ENCODE measurements at regions not wholly inside any gene's neighbourhood (a gene's known extent, or its start where the extent isn't known, plus 50 kb on each side); places are given as distances from the start of the nearest gene placed in this dataset.

- no peak overlapping the region for H2AK5ac ChIP-seq (ENCODE audit: low read depth, low read length)
- H4K91ac ChIP-seq (ENCODE audit: insufficient read depth, low read depth, low read length), result no peak overlapping the region
- no peak overlapping the region for H3K56ac ChIP-seq (ENCODE audit: extremely low read depth, insufficient read depth, low read length)
- H4K20me1 ChIP-seq (ENCODE audit: insufficient read depth, low read length), result no peaks in the 10 kb centered on the region
- no peak overlapping the region for H3K27ac ChIP-seq (ENCODE audit: insufficient read depth, low read length)
- H3K9me3 ChIP-seq (ENCODE audit: control insufficient read depth, insufficient read depth, low read length), result no peaks in the 10 kb centered on the region
- ATAC-seq (ENCODE audit: low read depth) (no peak), DNase-seq (no peak)
- no peak overlapping the region for H2AFZ ChIP-seq (replicated peaks; ENCODE audit: low read length, poor library complexity)
- no peak overlapping the region for H3K9ac ChIP-seq (ENCODE audit: low read depth, low read length)
- H2BK15ac ChIP-seq (ENCODE audit: low read depth, low read length), result no peak overlapping the region
- H3K14ac ChIP-seq (replicated peaks; ENCODE audit: low read depth, low read length), result no peak overlapping the region
- no peak overlapping the region for H3K4ac ChIP-seq (ENCODE audit: low read depth, low read length)
- H2BK5ac ChIP-seq (ENCODE audit: low read depth, low read length, poor library complexity, severe bottlenecking), result no peak overlapping the region
- H2AK9ac ChIP-seq (replicated peaks; ENCODE audit: low read depth, low read length, poor library complexity), result no peak overlapping the region
- peaks cover 0 to 8% of the 10 kb centered on the region in 2 experiments; a peak in 2 of 4 replicates for H3K79me1 ChIP-seq (ENCODE audit: low read depth in 1 of 2, low read length in 2 of 2)
- intact Hi-C loops (cut with micrococcal nuclease) (no loop called here), dilution Hi-C loops (cut with HindIII; ENCODE audit: low sequenced_read_pairs, unreplicated experiment) (no loop called here), in situ Hi-C loops (cut with MboI; ENCODE audit: low sequenced_read_pairs) (no loop called here)
- H2BK120ac ChIP-seq (ENCODE audit: low read depth, low read length), result no peak overlapping the region
- no peak overlapping the region for H3K23ac ChIP-seq (ENCODE audit: low read depth, low read length)
- ChIA-PET POLR2A (ENCODE audit: unreplicated experiment) (no interaction called here), CTCF (no interaction called here)
- H3K4me3 ChIP-seq (ENCODE audit: insufficient read depth, low read depth, low read length), result no peak overlapping the region
- no CpG with 5 or more reads among the region's 1 CpG for WGBS, 2 experiments (ENCODE audit: extremely low coverage in 2 of 2, insufficient read length in 1 of 2)
- peaks cover 4% of the 10 kb centered on the region; the same call in 1 of the 2 replicates for H3K4me1 ChIP-seq (ENCODE audit: control insufficient read depth, insufficient read depth, low read length)
- H2BK20ac ChIP-seq (ENCODE audit: low read depth, low read length), result no peak overlapping the region
- BruUV-seq (replicated peaks), result no TSS peak
- no peak overlapping the region for H4K5ac ChIP-seq (ENCODE audit: low read depth, low read length)
- no peak overlapping the region for H4K8ac ChIP-seq (ENCODE audit: low read depth in 2 of 2, low read length in 2 of 2)
- no peaks in the 10 kb centered on the region for H3K36me3 ChIP-seq (ENCODE audit: control insufficient read depth, insufficient read depth, low read length)
- peaks cover 5% of the 10 kb centered on the region; the same call in 1 of the 2 replicates for H3K9me1 ChIP-seq (ENCODE audit: insufficient read depth, low read length)
- no peak overlapping the region for H3K18ac ChIP-seq (ENCODE audit: low read depth, low read length)
- TF ChIP-seq, protein P1, sequence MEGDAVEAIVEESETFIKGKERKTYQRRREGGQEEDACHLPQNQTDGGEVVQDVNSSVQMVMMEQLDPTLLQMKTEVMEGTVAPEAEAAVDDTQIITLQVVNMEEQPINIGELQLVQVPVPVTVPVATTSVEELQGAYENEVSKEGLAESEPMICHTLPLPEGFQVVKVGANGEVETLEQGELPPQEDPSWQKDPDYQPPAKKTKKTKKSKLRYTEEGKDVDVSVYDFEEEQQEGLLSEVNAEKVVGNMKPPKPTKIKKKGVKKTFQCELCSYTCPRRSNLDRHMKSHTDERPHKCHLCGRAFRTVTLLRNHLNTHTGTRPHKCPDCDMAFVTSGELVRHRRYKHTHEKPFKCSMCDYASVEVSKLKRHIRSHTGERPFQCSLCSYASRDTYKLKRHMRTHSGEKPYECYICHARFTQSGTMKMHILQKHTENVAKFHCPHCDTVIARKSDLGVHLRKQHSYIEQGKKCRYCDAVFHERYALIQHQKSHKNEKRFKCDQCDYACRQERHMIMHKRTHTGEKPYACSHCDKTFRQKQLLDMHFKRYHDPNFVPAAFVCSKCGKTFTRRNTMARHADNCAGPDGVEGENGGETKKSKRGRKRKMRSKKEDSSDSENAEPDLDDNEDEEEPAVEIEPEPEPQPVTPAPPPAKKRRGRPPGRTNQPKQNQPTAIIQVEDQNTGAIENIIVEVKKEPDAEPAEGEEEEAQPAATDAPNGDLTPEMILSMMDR (conservative IDR thresholded peaks at IDR 0.05; ENCODE audit: low read depth, low read length), result no peak
- no peak for TF ChIP-seq CHD1 (IDR thresholded peaks at IDR 0.05; ENCODE audit: low read depth, low read length)
- no peak for TF ChIP-seq SMC3 (IDR thresholded peaks at IDR 0.05; ENCODE audit: low read depth, low read length)
- no peak for TF ChIP-seq MAFK (IDR thresholded peaks at IDR 0.05; ENCODE audit: low read depth, low read length)
- TF ChIP-seq, protein P2, sequence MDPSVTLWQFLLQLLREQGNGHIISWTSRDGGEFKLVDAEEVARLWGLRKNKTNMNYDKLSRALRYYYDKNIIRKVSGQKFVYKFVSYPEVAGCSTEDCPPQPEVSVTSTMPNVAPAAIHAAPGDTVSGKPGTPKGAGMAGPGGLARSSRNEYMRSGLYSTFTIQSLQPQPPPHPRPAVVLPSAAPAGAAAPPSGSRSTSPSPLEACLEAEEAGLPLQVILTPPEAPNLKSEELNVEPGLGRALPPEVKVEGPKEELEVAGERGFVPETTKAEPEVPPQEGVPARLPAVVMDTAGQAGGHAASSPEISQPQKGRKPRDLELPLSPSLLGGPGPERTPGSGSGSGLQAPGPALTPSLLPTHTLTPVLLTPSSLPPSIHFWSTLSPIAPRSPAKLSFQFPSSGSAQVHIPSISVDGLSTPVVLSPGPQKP (IDR thresholded peaks at IDR 0.05; ENCODE audit: borderline replicate concordance, low read depth, low read length), result no peak
- TF ChIP-seq CEBPB (IDR thresholded peaks at IDR 0.05; ENCODE audit: low read depth, low read length), result no peak
- TF ChIP-seq, protein P3, sequence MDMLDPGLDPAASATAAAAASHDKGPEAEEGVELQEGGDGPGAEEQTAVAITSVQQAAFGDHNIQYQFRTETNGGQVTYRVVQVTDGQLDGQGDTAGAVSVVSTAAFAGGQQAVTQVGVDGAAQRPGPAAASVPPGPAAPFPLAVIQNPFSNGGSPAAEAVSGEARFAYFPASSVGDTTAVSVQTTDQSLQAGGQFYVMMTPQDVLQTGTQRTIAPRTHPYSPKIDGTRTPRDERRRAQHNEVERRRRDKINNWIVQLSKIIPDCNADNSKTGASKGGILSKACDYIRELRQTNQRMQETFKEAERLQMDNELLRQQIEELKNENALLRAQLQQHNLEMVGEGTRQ (IDR thresholded peaks at IDR 0.05; ENCODE audit: low read depth, low read length), result no peak
- no peak for TF ChIP-seq RAD21 (IDR thresholded peaks at IDR 0.05; ENCODE audit: low read length)
- TF ChIP-seq POLR2A (IDR thresholded peaks at IDR 0.05; ENCODE audit: low read depth, low read length), result no peak
- TF ChIP-seq RCOR1 (IDR thresholded peaks at IDR 0.05; ENCODE audit: insufficient replicate concordance, low read length), result no peak
- TF ChIP-seq RFX5 (IDR thresholded peaks at IDR 0.05; ENCODE audit: low read depth, low read length), result no peak
- TF ChIP-seq FOS (IDR thresholded peaks at IDR 0.05; ENCODE audit: low read depth, low read length), result no peak
- TF ChIP-seq NFE2L2 (IDR thresholded peaks at IDR 0.05; ENCODE audit: low read depth, low read length), result no peak
- no peak for TF ChIP-seq MXI1 (IDR thresholded peaks at IDR 0.05; ENCODE audit: borderline replicate concordance, low read depth, low read length)
- no peak for TF ChIP-seq BHLHE40 (IDR thresholded peaks at IDR 0.05; ENCODE audit: low read depth, low read length)
- TF ChIP-seq MAZ (IDR thresholded peaks at IDR 0.05; ENCODE audit: borderline replicate concordance, low read depth, low read length), result no peak
- no peak overlapping the region for H3K4me2 ChIP-seq (ENCODE audit: low read depth, low read length)
- H3K27me3 ChIP-seq (ENCODE audit: control insufficient read depth, insufficient read depth, low read length), result no peaks in the 10 kb centered on the region
Observed at GRCh38 chr13:73729046-73729445, 405.2 kb downstream of the KLF12 start.
